Esophagus squamous epithelium (tissue), 5 donors: ENCODE measurements at regions not wholly inside any gene's neighbourhood (a gene's known extent, or its start where the extent isn't known, plus 50 kb on each side); places are given as distances from the start of the nearest gene placed in this dataset.
"Not testable (repeated sequence)": the region's sequence is repeated elsewhere in the genome, so short reads cannot be mapped to it uniquely, and the experiment has no call there.

ENCODE experiments used
- DNase-seq: peaks from one replicate; lab custom pipeline; 2025; lab: John Stamatoyannopoulos, UW
- H3K27ac ChIP-seq, 4 donors: fragments of 200-600 bp; sonication (generic); one replicate each; pipeline ENCODE4 v1.5.1; 2016 to 2019; ENCODE audit warnings: mild to moderate bottlenecking in 1 of 4
- H3K27me3 ChIP-seq, 4 donors: fragments of 200-600 bp; sonication (generic); 1 replicate in 3 of 4; 2 replicates in 1 of 4; pipeline versions ENCODE4 v1.5.1 to v1.6.0; 2017 to 2021; ENCODE audit warnings: antibody characterized with exemption in 1 of 4
- H3K36me3 ChIP-seq, 3 donors: fragments of 200-600 bp; sonication (generic); one replicate each; pipeline ENCODE4 v1.5.1; 2016 to 2019
- H3K4me1 ChIP-seq, 3 donors: fragments of 200-600 bp; sonication (generic); one replicate each; pipeline ENCODE4 v1.5.1; 2017 to 2019
- H3K4me3 ChIP-seq, 4 donors: fragments of 200-600 bp; sonication (generic); 1 replicate in 3 of 4; 2 replicates in 1 of 4; pipeline ENCODE4 v1.5.1; 2016 to 2019; ENCODE audit warnings: mild to moderate bottlenecking in 2 of 4, moderate library complexity in 1 of 4
- H3K9me3 ChIP-seq, 3 donors: fragments of 200-600 bp; sonication (generic); one replicate each; pipeline ENCODE4 v1.5.1; 2016 to 2019
- POLR2A ChIP-seq, 4 donors: fragments of 450-650 bp; IDR thresholded peaks; one replicate each; pipeline ENCODE4 v1.6.1; 2017; ENCODE audit warnings: antibody characterized with exemption in 4 of 4, mild to moderate bottlenecking in 4 of 4, moderate library complexity in 3 of 4
- WGBS, 2 donors: methylation state at CpG; one replicate each; pipeline ENCODE4 v1.1.5; 2018; 5-methylcytosine and 5-hydroxymethylcytosine counted together
- intact Hi-C: fragments of 100-400 bp; cut with DNase I; formaldehyde crosslinking; loops from one replicate; pipeline ENCODE4 v1.15.0; 2022
- TF ChIP-seq, protein P1 (sequence below), 6 experiments: fragments of 450-650 bp in 4 of 6; fragments of 200-600 bp in 2 of 6; sonication (generic) in 2 of 6; IDR thresholded peaks; one replicate each; pipeline ENCODE4 v1.5.1; 2016 to 2019; ENCODE audit warnings: antibody characterized with exemption in 6 of 6, mild to moderate bottlenecking in 4 of 6, moderate library complexity in 4 of 6
- donor health status: DM: yes; HTN: yes; CAD: no.

DNA sequence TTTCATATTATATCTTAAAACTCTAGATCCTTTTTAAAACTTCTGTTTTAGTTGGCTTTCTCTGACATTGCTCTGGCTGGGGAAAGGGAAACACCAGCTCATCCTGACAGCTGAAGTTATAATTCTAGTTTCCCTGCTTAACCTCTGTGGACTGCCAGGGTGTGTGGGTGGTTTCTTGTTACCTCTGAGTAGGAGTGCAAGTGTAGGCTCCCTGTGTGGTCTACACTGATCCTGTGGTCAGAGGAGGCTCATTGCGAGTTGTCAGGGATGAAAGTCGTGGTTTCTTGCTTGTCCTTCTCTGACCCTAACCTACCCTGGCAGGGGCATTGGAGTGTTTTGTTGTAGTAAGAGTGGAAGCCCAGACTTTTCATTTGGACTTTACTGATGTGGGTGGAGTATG lies 221.0 kb downstream of the UTP18 start:
- Histone ChIP-seq H3K4me3 (no peak overlapping the region), H3K9me3 (peaks cover 0 to 5% (median 0%) of the 10 kb centered on the region in 3 donors), H3K27me3 (peaks cover 0 to 24% (median 0%) of the 10 kb centered on the region in 4 donors), H3K36me3 (no peaks in the 10 kb centered on the region), H3K4me1 (peaks cover 0 to 6% (median 0%) of the 10 kb centered on the region in 3 donors), H3K27ac (no peak overlapping the region)
- 66 to 79% methylated on average over 2 of the region's 2 CpGs for WGBS, 2 donors
- intact Hi-C loops: no loop called here
- TF ChIP-seq POLR2A (IDR thresholded peaks at IDR 0.05): no peak
- TF ChIP-seq, protein P1, sequence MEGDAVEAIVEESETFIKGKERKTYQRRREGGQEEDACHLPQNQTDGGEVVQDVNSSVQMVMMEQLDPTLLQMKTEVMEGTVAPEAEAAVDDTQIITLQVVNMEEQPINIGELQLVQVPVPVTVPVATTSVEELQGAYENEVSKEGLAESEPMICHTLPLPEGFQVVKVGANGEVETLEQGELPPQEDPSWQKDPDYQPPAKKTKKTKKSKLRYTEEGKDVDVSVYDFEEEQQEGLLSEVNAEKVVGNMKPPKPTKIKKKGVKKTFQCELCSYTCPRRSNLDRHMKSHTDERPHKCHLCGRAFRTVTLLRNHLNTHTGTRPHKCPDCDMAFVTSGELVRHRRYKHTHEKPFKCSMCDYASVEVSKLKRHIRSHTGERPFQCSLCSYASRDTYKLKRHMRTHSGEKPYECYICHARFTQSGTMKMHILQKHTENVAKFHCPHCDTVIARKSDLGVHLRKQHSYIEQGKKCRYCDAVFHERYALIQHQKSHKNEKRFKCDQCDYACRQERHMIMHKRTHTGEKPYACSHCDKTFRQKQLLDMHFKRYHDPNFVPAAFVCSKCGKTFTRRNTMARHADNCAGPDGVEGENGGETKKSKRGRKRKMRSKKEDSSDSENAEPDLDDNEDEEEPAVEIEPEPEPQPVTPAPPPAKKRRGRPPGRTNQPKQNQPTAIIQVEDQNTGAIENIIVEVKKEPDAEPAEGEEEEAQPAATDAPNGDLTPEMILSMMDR (IDR thresholded peaks at IDR 0.05): no peak
- no peak for DNase-seq

DNA sequence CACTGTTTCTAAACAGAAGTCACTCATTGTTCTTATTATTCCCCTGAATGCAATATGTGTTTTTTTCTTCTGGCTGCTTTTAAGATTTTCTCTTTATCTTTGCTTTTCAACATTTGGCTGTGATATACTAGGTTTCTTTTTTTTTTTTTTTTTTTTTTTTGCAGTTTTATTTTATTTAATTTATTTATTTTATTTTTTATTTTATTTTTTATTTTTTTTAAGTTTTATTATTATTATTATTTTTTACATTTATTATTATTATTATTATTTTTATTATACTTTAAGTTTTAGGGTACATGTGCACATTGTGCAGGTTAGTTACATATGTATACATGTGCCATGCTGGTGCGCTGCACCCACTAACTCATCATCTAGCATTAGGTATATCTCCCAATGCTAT lies 221.9 kb downstream of the UTP18 start:
- peaks cover 0 to 16% (median 2%) of the 10 kb centered on the region in 4 donors for H3K27me3 ChIP-seq
- H3K9me3 ChIP-seq, H3K36me3 ChIP-seq, DNase-seq, intact Hi-C loops, H3K4me3 ChIP-seq, H3K27ac ChIP-seq, H3K4me1 ChIP-seq: not testable (repeated sequence)
- WGBS, 2 donors: 86 to 100% methylated on average over 1 of the region's 1 CpG

DNA sequence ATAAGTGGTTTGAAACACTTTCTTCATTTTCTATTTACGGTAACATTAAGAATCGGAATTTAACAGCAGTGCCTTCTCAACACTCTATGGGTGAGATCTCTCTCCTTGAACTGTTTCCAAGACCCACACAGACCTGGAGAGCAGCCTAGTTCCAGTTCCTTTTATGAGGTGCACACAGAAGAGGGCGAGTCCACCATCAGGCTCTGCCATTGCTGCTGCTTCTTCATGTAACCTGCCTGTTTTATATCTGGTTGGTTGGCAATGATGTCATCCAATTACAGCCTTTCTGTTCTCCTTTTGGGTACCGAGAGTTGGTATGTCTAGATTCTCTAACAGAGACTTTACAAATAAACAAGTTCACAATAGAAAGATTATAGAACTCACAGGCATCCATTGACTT lies 225.7 kb downstream of the UTP18 start:
- 23 to 27% methylated on average over 4 of the region's 4 CpGs for WGBS, 2 donors
- DNase-seq: no peak
- intact Hi-C loops: no loop called here
- no peak overlapping the region for H3K4me3 ChIP-seq
- no peak overlapping the region for H3K27ac ChIP-seq
- no peak for TF ChIP-seq POLR2A (IDR thresholded peaks at IDR 0.05)
- TF ChIP-seq, protein P1 (IDR thresholded peaks at IDR 0.05): no peak
- peaks cover 0 to 4% (median 0%) of the 10 kb centered on the region in 4 donors for H3K27me3 ChIP-seq
- H3K4me1 ChIP-seq: peaks cover 0 to 6% (median 0%) of the 10 kb centered on the region in 3 donors
- H3K9me3 ChIP-seq: peaks cover 0 to 5% (median 0%) of the 10 kb centered on the region in 3 donors
- H3K36me3 ChIP-seq: no peaks in the 10 kb centered on the region

DNA sequence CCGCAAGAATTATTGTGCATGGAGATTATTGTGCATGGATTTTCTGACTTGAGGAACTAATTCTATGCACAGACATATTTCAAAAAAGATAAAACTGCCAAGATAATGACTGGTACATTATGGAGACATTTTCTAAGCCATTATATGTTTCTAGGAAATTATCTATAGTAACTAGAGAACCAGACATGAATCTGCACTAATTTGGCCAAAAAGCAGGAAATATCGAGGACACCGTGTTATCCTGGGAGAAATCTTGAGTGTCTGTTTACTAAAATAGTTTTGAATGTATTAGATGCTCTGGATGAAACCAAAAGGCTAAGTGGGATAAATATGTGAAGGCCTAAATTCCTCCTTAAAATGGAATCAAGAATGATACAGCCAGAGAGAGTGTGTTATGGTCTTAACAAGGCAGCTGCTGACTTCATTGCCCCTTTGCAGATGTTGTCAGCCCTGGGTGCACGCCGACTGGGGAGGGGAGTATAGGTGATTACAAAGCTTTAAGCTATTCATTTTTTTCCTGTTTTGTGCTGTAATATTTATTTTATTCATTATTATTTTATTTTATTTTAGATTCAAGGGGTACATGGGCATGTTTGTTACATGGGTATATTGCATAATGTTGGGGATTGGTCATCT lies 226.7 kb downstream of the UTP18 start:
- DNase-seq: no peak
- Histone ChIP-seq H3K36me3 (no peaks in the 10 kb centered on the region), H3K27ac (no peak overlapping the region), H3K9me3 (no peaks in the 10 kb centered on the region), H3K4me1 (peaks cover 0 to 6% (median 0%) of the 10 kb centered on the region in 3 donors), H3K27me3 (peaks cover 0 to 4% (median 0%) of the 10 kb centered on the region in 4 donors), H3K4me3 (no peak overlapping the region)
- WGBS, 2 donors: 91 to 92% methylated on average over 5 of the region's 5 CpGs
- intact Hi-C loops: no loop called here
- TF ChIP-seq, protein P1 (IDR thresholded peaks at IDR 0.05): no peak
- TF ChIP-seq POLR2A (IDR thresholded peaks at IDR 0.05): no peak

DNA sequence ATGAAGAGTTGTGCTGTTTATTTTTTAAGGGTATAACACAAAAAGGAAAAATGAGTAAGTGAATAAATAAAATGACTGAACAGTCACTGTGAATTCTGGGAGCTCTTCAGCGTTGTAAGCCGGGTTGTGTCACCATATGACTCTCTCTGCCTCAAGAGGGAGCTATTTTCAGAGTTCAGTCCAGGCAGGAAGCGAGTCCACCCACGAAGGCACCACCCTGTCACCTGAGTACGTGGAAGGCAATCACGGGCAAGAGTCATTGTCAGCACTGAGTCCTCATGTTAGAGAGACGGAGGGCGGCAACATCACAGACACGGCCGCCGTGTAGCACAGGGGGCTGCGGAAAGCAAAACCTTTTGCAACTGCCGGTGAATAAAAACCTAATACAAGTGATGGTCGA lies 227.6 kb downstream of the UTP18 start:
- no peak for DNase-seq
- H3K27ac ChIP-seq: no peak overlapping the region
- H3K4me3 ChIP-seq: no peak overlapping the region
- no peaks in the 10 kb centered on the region for H3K36me3 ChIP-seq
- TF ChIP-seq POLR2A (IDR thresholded peaks at IDR 0.05): no peak
- TF ChIP-seq, protein P1 (IDR thresholded peaks at IDR 0.05): no peak
- peaks cover 0 to 6% (median 0%) of the 10 kb centered on the region in 3 donors for H3K4me1 ChIP-seq
- peaks cover 0 to 4% (median 0%) of the 10 kb centered on the region in 4 donors for H3K27me3 ChIP-seq
- H3K9me3 ChIP-seq: no peaks in the 10 kb centered on the region
- intact Hi-C loops: no loop called here
- 63 to 70% methylated on average over 12 to 14 of the region's 14 CpGs for WGBS, 2 donors
